HCT116 (cell line): ENCODE measurements at regions not wholly inside any gene's neighbourhood (a gene's known extent, or its start where the extent isn't known, plus 50 kb on each side); places are given as distances from the start of the nearest gene placed in this dataset.

Experiments
- CEBPB ChIP-seq: IDR thresholded peaks from 2 replicates; pipeline ENCODE4 v1.6.1; 2012; ENCODE audit warnings: low read depth
- CTCF ChIP-seq, 3 experiments: fragments of 200-600 bp in 1 of 3; sonication (generic) in 1 of 3; IDR thresholded peaks in 2 of 3; conservative IDR thresholded peaks in 1 of 3; 2 replicates each; pipeline ENCODE4 v1.5.1; 2012 to 2017; ENCODE audit warnings: low read depth in 2 of 3, low read length in 2 of 3, antibody characterized with exemption in 1 of 3, borderline replicate concordance in 1 of 3, control low read depth in 1 of 3, mild to moderate bottlenecking in 1 of 3, mixed read lengths in 1 of 3, mixed run types in 1 of 3, moderate library complexity in 1 of 3; ENCODE audit not compliant: insufficient read depth in 1 of 3
- EGR1 ChIP-seq: IDR thresholded peaks from 2 replicates; pipeline ENCODE4 v1.6.1; 2012; ENCODE audit warnings: low read depth
- EZH2 ChIP-seq: fragments of 200-600 bp; sonication (generic); IDR thresholded peaks from 2 replicates; pipeline ENCODE4 v1.6.1; 2017; ENCODE audit warnings: antibody characterized with exemption, mixed run types
- FOSL1 ChIP-seq: IDR thresholded peaks from 2 replicates; pipeline ENCODE4 v1.6.1; 2012; ENCODE audit warnings: low read depth
- JUND ChIP-seq: IDR thresholded peaks from 2 replicates; pipeline ENCODE4 v1.6.1; 2012
- MAX ChIP-seq: IDR thresholded peaks from 2 replicates; pipeline ENCODE4 v1.6.1; 2012
- POLR2A ChIP-seq: IDR thresholded peaks from 2 replicates; pipeline ENCODE4 v1.7.0; 2011; ENCODE audit warnings: borderline replicate concordance; ENCODE audit not compliant: insufficient read depth, insufficient read length; ENCODE audit errors: extremely low read depth
- POLR2AphosphoS5 ChIP-seq: IDR thresholded peaks from 2 replicates; pipeline ENCODE4 v1.6.1; 2011; ENCODE audit warnings: mild to moderate bottlenecking, low read depth, low read length, moderate library complexity
- SIN3A ChIP-seq: IDR thresholded peaks from 2 replicates; pipeline ENCODE4 v1.6.1; 2012; ENCODE audit warnings: low read depth
- TCF7L2 ChIP-seq: IDR thresholded peaks from 2 replicates; pipeline ENCODE4 v1.7.0; 2011; ENCODE audit warnings: borderline replicate concordance, inconsistent platforms; ENCODE audit not compliant: insufficient read depth, insufficient read length; ENCODE audit errors: extremely low read depth

DNA sequence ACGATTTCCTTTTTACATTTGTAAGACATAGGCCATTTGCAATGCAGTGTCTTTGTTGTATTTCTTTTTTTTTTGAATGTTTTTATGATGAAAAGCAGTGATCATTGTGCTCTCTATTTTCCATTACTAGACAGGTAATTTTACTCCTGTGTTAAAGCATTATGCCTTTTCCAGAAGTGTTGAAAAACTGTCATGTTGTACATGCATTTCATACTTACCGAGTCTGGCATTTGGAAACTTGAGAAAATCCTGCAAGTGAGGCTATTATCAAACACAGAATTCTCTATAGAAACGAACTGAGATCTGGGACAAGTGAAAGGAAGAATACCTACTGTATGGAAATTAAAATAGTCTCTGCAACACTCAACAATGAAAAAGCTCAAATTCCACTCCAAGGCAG lies 78.6 kb upstream of the CNR1 start:
- no peak for TF ChIP-seq CTCF (IDR thresholded peaks at IDR 0.05 in 2 of 3, conservative IDR thresholded peaks at IDR 0.05 in 1 of 3; ENCODE audit: borderline replicate concordance in 1 of 3, insufficient read depth in 1 of 3, low read depth in 2 of 3, low read length in 2 of 3)
- TF ChIP-seq POLR2A, result no peak
- TF ChIP-seq FOSL1, result no peak
- no peak for TF ChIP-seq EZH2
- TF ChIP-seq JUND, result no peak
- TF ChIP-seq MAX, result no peak
- no peak for TF ChIP-seq SIN3A
- TF ChIP-seq TCF7L2, result no peak
- no peak for TF ChIP-seq EGR1
- no peak for TF ChIP-seq CEBPB
- TF ChIP-seq POLR2AphosphoS5, result no peak
